Uterus (tissue), 3 donors: ENCODE measurements at regions not wholly inside any gene's neighbourhood (a gene's known extent, or its start where the extent isn't known, plus 50 kb on each side); places are given as distances from the start of the nearest gene placed in this dataset.

Source experiments
- DNase-seq, 2 donors: peaks; one replicate each; pipeline ENCODE4 v3.0.0-alpha.2; 2019 to 2020
- H3K27ac ChIP-seq, 2 donors: fragments of 200-600 bp; sonication (generic); 1 replicate in 1 of 2; 2 replicates in 1 of 2; pipeline ENCODE4 v1.5.1; 2016 to 2018
- H3K27me3 ChIP-seq, 2 donors: fragments of 200-600 bp; sonication (generic); one replicate each; pipeline ENCODE4 v1.5.1; 2018 to 2019; ENCODE audit warnings: control low read depth in 1 of 2
- H3K36me3 ChIP-seq, 2 donors: fragments of 200-600 bp; sonication (generic); one replicate each; pipeline ENCODE4 v1.5.1; 2019; ENCODE audit warnings: control low read depth in 1 of 2
- H3K4me1 ChIP-seq, 2 donors: fragments of 200-600 bp; sonication (generic); one replicate each; pipeline ENCODE4 v1.5.1; 2018 to 2019; ENCODE audit warnings: control low read depth in 1 of 2
- H3K4me3 ChIP-seq, 2 donors: fragments of 200-600 bp; sonication (generic); 1 replicate in 1 of 2; 2 replicates in 1 of 2; pipeline ENCODE4 v1.5.1; 2018 to 2019; ENCODE audit warnings: mild to moderate bottlenecking in 1 of 2
- H3K9me3 ChIP-seq, 2 donors: fragments of 200-600 bp; sonication (generic); one replicate each; pipeline ENCODE4 v1.5.1; 2019; ENCODE audit warnings: control low read depth in 1 of 2
- POLR2A ChIP-seq, 2 donors: fragments of 450-650 bp; IDR thresholded peaks; one replicate each; pipeline ENCODE4 v1.6.1; 2016; ENCODE audit warnings: antibody characterized with exemption in 2 of 2, mild to moderate bottlenecking in 1 of 2, moderate library complexity in 1 of 2
- intact Hi-C: fragments of 100-400 bp; cut with DNase I; formaldehyde crosslinking; loops from one replicate; pipeline ENCODE4 v1.15.1; 2023; ENCODE audit warnings: low total_unique reads
- TF ChIP-seq, protein P1 (sequence below), 4 experiments: fragments of 200-600 bp in 2 of 4; fragments of 450-650 bp in 2 of 4; sonication (generic) in 2 of 4; IDR thresholded peaks; one replicate each; pipeline ENCODE4 v1.5.1; 2016 to 2019; ENCODE audit warnings: antibody characterized with exemption in 4 of 4, mild to moderate bottlenecking in 2 of 4, moderate library complexity in 1 of 4
- donor health status: DM: yes; HTN: yes; CAD: no.

- TF ChIP-seq POLR2A (IDR thresholded peaks at IDR 0.05): no peak
- TF ChIP-seq, protein P1, sequence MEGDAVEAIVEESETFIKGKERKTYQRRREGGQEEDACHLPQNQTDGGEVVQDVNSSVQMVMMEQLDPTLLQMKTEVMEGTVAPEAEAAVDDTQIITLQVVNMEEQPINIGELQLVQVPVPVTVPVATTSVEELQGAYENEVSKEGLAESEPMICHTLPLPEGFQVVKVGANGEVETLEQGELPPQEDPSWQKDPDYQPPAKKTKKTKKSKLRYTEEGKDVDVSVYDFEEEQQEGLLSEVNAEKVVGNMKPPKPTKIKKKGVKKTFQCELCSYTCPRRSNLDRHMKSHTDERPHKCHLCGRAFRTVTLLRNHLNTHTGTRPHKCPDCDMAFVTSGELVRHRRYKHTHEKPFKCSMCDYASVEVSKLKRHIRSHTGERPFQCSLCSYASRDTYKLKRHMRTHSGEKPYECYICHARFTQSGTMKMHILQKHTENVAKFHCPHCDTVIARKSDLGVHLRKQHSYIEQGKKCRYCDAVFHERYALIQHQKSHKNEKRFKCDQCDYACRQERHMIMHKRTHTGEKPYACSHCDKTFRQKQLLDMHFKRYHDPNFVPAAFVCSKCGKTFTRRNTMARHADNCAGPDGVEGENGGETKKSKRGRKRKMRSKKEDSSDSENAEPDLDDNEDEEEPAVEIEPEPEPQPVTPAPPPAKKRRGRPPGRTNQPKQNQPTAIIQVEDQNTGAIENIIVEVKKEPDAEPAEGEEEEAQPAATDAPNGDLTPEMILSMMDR (IDR thresholded peaks at IDR 0.05): no peak
- no peak overlapping the region for H3K27ac ChIP-seq
- no peaks in the 10 kb centered on the region for H3K9me3 ChIP-seq
- no peak overlapping the region for H3K4me3 ChIP-seq
- DNase-seq: no peak
- H3K4me1 ChIP-seq: no peaks in the 10 kb centered on the region
- no peaks in the 10 kb centered on the region for H3K27me3 ChIP-seq
- intact Hi-C loops: no loop called here
- H3K36me3 ChIP-seq: no peaks in the 10 kb centered on the region
These were observed 500.9 kb downstream of the EFNA5 start for GRCh38 chr5:107169867-107170266.

GRCh38 chr5:107168848-107169752 lies 501.6 kb downstream of the EFNA5 start:
- H3K4me1 ChIP-seq: no peaks in the 10 kb centered on the region
- no peaks in the 10 kb centered on the region for H3K9me3 ChIP-seq
- no peaks in the 10 kb centered on the region for H3K36me3 ChIP-seq
- no peak overlapping the region for H3K4me3 ChIP-seq
- no peaks in the 10 kb centered on the region for H3K27me3 ChIP-seq
- intact Hi-C loops: no loop called here
- no peak overlapping the region for H3K27ac ChIP-seq
- DNase-seq: no peak
- no peak for TF ChIP-seq POLR2A (IDR thresholded peaks at IDR 0.05)
- TF ChIP-seq, protein P1 (IDR thresholded peaks at IDR 0.05): no peak

DNA sequence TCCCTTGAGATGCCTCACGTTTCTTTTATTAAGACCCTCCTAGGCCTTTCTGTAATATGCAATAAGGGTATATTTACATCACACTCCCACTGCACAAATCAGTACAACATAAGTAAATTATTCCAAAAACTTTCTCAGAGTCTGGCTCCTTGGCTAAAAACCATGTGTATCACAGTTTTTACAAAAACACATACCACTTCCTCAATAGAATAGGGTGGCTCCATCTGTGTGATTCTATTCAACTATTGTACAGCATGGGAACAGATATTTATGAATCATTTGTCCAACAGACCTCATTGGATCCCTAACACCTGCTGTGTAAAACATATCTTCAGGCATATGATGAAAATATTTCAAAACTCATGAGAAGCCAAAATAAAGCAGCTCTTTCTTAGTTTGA lies 502.7 kb downstream of the EFNA5 start:
- no peaks in the 10 kb centered on the region for H3K36me3 ChIP-seq
- intact Hi-C loops: no loop called here

DNA sequence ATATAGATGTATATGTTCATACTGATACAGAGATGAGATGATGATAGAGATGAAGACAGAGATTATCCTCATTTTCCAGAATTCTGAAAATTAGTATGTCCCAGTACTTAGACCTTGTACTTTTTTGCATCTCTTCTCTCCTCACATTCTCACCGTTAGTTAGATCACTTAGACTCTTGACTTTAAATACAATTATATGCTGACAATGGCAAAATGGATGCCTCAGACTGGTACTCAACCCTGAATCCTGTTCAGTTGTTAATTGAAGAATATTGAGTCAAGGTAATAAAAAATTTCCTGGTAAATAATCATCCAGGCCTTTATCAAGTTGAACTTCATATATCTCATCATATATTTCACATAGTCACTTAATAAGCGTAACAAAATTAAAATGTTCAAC lies 505.4 kb downstream of the EFNA5 start:
- intact Hi-C loops: no loop called here
- no peak for DNase-seq
- no peak overlapping the region for H3K27ac ChIP-seq
- H3K9me3 ChIP-seq: no peaks in the 10 kb centered on the region
- no peaks in the 10 kb centered on the region for H3K36me3 ChIP-seq
- TF ChIP-seq POLR2A (IDR thresholded peaks at IDR 0.05): no peak
- TF ChIP-seq, protein P1 (IDR thresholded peaks at IDR 0.05): no peak
- no peaks in the 10 kb centered on the region for H3K4me1 ChIP-seq
- no peak overlapping the region for H3K4me3 ChIP-seq
- no peaks in the 10 kb centered on the region for H3K27me3 ChIP-seq

More for the DNA sequence above, 502.7 kb downstream of the EFNA5 start:
- no peak overlapping the region for H3K27ac ChIP-seq
- no peaks in the 10 kb centered on the region for H3K4me1 ChIP-seq
- TF ChIP-seq, protein P1 (IDR thresholded peaks at IDR 0.05): no peak
- TF ChIP-seq POLR2A (IDR thresholded peaks at IDR 0.05): no peak
- no peak overlapping the region for H3K4me3 ChIP-seq
- DNase-seq: no peak
- H3K9me3 ChIP-seq: no peaks in the 10 kb centered on the region
- no peaks in the 10 kb centered on the region for H3K27me3 ChIP-seq

DNA sequence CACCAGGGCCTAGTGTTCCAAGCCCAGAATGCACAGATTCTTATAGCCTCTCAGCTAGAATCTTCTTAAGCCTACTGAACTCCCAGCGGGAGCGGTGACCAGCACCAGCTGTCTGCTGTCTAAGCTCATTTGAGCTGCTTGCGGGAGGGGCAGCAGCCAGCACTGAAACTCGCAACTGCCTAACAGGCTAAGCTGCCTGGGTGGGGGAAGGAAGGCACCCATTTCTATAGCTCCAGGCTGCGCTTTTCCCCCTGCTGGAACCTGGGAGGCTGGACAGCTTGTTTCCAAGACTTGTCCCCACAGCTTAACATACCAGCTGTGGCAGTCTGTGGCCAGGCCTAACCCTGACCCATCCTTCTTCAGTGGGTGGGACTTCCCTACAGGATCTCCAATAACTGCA lies 512.9 kb downstream of the EFNA5 start:
- no peak overlapping the region for H3K4me3 ChIP-seq
- H3K27ac ChIP-seq: no peak overlapping the region
- TF ChIP-seq, protein P1 (IDR thresholded peaks at IDR 0.05): no peak
- no peak for TF ChIP-seq POLR2A (IDR thresholded peaks at IDR 0.05)
- no peaks in the 10 kb centered on the region for H3K9me3 ChIP-seq
- DNase-seq: no peak
- intact Hi-C loops: no loop called here
- H3K4me1 ChIP-seq: no peaks in the 10 kb centered on the region
- no peaks in the 10 kb centered on the region for H3K27me3 ChIP-seq
- no peaks in the 10 kb centered on the region for H3K36me3 ChIP-seq
